ENCODE measurements at regions not wholly inside any gene's neighbourhood (a gene's known extent, or its start where the extent isn't known, plus 50 kb on each side); places are given as distances from the start of the nearest gene placed in this dataset.

DNA sequence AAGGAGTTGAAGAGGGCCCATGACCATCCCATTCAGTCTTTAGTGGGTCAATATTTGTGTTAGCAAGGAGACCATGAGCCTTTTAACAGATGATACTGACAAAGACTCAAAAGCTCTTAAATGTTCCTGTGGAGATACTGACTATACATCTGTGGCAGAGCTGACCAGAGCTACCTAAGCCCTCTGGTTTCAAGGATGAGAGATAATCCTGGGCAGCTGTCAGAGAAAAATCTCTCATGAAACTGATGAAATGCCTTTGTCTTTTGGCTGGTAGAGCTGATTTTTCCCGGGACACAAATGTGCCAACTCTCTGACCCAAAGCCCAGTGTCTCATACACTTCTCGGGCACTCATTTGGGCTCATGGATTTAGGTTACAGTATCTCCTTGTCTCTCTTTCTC lies 100.9 kb downstream of the XCL2 start:
- TF ChIP-seq, protein P1, sequence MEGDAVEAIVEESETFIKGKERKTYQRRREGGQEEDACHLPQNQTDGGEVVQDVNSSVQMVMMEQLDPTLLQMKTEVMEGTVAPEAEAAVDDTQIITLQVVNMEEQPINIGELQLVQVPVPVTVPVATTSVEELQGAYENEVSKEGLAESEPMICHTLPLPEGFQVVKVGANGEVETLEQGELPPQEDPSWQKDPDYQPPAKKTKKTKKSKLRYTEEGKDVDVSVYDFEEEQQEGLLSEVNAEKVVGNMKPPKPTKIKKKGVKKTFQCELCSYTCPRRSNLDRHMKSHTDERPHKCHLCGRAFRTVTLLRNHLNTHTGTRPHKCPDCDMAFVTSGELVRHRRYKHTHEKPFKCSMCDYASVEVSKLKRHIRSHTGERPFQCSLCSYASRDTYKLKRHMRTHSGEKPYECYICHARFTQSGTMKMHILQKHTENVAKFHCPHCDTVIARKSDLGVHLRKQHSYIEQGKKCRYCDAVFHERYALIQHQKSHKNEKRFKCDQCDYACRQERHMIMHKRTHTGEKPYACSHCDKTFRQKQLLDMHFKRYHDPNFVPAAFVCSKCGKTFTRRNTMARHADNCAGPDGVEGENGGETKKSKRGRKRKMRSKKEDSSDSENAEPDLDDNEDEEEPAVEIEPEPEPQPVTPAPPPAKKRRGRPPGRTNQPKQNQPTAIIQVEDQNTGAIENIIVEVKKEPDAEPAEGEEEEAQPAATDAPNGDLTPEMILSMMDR (IDR thresholded peaks at IDR 0.05), result no peak
- TF ChIP-seq POLR2AphosphoS5 (IDR thresholded peaks at IDR 0.05) (no peak), POLR2A (IDR thresholded peaks at IDR 0.05) (no peak)
